Body of pancreas (tissue), 4 donors: ENCODE measurements at regions not wholly inside any gene's neighbourhood (a gene's known extent, or its start where the extent isn't known, plus 50 kb on each side); places are given as distances from the start of the nearest gene placed in this dataset.

Experiments
- POLR2A ChIP-seq, 3 donors: fragments of 450-650 bp; IDR thresholded peaks; one replicate each; pipeline ENCODE4 v1.6.1; 2016; ENCODE audit warnings: antibody characterized with exemption in 3 of 3, mild to moderate bottlenecking in 2 of 3
- TF ChIP-seq, protein P1 (sequence below), 7 experiments: fragments of 450-650 bp in 4 of 7; fragments of 200-600 bp in 3 of 7; sonication (generic) in 3 of 7; IDR thresholded peaks; one replicate each; pipeline ENCODE4 v1.5.1; 2016 to 2019; ENCODE audit warnings: antibody characterized with exemption in 7 of 7

DNA sequence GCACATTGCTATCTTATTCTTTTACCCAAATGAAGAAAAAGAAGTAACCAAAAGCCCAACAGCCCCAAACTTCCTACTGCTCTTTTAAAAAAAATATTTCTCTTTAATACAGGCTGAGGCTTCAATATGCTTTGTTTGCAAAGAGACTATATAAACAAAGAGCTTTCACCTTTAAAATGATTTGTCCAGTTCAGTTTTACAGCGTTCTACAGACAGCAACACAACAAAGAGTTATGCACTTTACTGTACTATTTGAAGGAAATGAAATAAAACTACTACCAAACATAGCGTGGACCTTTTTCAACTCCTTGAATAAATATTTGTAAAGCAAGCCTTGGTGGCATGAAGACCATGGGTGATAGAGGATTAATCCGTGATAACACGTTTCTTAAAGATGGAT is 151.2 kb downstream of the FGF9 start:
- TF ChIP-seq, protein P1, sequence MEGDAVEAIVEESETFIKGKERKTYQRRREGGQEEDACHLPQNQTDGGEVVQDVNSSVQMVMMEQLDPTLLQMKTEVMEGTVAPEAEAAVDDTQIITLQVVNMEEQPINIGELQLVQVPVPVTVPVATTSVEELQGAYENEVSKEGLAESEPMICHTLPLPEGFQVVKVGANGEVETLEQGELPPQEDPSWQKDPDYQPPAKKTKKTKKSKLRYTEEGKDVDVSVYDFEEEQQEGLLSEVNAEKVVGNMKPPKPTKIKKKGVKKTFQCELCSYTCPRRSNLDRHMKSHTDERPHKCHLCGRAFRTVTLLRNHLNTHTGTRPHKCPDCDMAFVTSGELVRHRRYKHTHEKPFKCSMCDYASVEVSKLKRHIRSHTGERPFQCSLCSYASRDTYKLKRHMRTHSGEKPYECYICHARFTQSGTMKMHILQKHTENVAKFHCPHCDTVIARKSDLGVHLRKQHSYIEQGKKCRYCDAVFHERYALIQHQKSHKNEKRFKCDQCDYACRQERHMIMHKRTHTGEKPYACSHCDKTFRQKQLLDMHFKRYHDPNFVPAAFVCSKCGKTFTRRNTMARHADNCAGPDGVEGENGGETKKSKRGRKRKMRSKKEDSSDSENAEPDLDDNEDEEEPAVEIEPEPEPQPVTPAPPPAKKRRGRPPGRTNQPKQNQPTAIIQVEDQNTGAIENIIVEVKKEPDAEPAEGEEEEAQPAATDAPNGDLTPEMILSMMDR (IDR thresholded peaks at IDR 0.05): no peak
- TF ChIP-seq POLR2A (IDR thresholded peaks at IDR 0.05): no peak
